HG02798 (cell line): ENCODE measurements at regions not wholly inside any gene's neighbourhood (a gene's known extent, or its start where the extent isn't known, plus 50 kb on each side); places are given as distances from the start of the nearest gene placed in this dataset.

Source experiments
- ATAC-seq: cut with Tn5 transposase; IDR thresholded peaks from one replicate; pipeline ENCODE4 v1.9.1; 2021; ENCODE audit warnings: mild to moderate bottlenecking; ENCODE audit not compliant: unreplicated experiment, poor library complexity

DNA sequence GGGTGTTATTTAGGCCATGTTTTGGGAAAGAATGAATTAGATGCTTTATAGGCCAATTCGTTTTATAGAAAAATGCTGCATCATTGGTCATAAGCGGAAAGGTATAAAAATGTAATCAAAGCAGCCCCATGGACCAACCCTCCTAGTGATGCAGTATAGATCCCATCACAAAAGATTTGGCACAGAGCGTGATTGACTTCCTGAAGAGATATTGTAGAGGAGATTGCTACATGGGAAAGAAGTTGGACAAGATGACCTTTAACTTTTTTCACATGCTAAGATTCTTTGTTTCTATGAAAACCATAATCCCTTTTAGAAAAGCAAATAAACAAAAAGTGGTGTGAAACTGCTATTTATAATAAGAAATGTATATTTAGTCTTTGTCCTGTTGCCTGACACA lies 136.5 kb upstream of the FNDC3A start:
- ATAC-seq: no peak

DNA sequence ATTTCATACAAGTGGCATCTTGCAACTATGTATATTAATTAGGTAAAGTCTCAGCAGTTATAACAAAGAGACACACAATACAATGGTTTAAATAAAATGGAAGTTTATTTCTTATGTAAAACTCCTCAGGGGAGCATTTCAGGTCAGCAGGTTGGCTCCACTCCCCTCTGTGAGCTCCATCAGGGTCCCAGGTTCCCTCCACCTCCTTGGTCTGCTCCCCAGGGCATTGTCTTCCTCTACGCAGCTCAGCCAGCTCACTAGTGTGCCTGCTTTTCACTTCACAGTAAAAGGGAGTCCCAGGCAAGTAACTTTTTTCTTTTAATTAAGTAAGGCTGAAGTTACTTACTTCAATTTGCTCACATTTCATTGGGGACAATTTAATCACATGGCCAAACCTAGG lies 135.3 kb upstream of the FNDC3A start:
- ATAC-seq: no peak

DNA sequence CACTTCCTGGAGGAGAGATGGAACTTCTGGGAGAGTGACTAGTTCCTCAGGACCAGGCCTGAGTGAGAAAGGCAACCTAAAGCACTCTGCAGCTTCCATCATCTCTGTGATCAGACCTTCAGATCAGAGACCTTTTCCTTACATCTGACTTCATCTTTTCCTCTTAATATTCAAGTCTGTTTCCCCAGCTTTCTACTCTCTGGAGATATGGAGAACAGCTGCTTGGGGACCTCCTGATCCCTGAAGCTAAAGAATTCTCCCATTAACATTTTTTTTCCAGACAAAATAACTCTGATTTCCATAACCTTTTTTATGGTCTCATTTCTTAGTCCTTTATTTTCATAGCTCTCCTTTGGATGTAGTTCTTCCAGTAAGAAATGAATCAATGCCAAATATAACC lies 133.4 kb upstream of the FNDC3A start:
- ATAC-seq: no peak

DNA sequence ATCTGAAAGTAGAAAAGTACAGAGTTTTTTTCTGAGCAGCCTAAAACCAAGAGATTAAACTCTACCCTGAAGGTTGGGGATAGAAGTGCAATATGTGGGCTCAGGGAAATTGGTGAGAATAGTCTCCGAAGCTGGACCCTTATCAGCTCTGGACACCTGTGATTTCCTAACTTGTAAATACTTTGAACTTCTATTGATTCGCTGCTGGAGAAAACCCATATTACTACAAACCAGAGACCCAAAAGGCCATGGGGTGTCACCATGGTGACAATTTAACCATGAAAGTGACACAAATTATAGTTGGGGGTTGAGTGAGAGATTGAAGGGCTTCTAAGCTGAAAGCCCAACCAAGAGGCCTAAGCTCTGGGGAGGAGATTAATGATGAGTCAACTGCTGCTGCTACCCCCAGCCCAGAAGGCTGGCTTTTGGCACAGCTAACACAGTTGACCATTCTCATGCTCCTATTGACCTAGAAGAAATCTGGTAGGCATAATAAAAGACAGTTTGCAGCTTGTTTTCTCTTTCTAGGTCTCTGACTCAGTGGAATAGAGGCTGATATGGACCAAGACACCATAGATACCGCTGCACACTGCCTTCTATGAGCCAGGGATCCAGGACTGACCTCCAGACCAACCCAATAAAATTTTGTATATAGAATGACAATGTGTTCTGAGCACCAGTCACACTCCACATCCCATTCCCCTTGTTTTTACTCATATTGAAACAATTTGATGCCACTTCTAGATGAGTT lies 131.9 kb upstream of the FNDC3A start:
- no peak for ATAC-seq

DNA sequence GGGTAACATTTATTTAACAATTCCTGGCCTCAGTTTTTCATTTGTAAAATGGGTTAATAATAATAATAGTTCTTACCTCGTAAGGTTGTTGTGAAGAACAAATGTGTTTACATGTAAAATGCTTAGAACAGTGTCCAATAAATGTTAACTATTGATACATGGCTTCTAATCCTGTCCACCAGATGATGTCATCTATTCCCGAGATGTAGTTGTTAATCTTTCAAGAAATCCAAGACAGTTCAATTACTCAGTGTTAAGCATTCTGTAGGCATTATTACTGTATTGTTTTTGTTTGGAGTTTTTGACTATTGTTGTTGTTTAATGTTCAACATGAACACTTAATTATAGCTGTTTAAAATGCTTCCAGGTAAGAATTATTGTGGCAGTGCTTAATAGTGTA lies 131.0 kb upstream of the FNDC3A start:
- no peak for ATAC-seq

DNA sequence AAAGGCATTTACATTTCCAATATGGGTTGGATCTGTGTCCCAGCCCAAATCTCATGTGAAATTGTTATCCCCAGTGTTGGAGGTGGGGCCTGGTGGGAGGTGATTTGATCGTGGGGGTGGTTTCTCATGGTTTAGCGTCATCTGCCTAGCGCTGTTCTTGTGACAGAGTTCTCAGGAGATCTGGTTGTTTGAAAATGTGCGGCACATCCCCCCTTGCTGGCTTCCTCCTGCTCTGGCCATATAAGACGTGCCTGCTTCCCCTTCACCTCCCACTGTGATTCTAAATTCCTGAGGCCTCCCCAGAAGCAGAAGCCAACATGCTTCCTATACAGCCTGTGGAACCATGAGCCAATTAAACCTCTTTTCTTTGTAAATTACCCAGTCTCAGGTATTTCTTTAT lies 126.2 kb upstream of the FNDC3A start:
- ATAC-seq: no peak

DNA sequence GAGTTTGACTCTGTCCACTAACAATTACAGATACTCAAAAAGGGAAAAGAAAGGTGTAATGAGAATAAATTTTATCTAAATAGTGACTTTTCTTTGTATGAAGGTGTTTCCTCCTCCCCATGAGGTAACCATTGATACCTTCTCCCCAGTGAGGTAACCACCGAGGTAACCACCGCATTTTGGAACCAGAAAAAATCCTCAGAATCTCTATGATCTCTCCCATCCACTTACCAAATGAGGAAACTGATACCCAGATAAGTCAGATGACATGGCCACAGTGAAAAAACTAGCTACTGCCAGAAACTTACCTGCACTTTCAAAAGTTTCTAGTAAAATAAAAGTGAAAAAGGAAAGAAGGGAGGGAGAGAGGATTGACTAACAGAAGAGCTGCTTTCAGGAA lies 124.0 kb upstream of the FNDC3A start:
- no peak for ATAC-seq

DNA sequence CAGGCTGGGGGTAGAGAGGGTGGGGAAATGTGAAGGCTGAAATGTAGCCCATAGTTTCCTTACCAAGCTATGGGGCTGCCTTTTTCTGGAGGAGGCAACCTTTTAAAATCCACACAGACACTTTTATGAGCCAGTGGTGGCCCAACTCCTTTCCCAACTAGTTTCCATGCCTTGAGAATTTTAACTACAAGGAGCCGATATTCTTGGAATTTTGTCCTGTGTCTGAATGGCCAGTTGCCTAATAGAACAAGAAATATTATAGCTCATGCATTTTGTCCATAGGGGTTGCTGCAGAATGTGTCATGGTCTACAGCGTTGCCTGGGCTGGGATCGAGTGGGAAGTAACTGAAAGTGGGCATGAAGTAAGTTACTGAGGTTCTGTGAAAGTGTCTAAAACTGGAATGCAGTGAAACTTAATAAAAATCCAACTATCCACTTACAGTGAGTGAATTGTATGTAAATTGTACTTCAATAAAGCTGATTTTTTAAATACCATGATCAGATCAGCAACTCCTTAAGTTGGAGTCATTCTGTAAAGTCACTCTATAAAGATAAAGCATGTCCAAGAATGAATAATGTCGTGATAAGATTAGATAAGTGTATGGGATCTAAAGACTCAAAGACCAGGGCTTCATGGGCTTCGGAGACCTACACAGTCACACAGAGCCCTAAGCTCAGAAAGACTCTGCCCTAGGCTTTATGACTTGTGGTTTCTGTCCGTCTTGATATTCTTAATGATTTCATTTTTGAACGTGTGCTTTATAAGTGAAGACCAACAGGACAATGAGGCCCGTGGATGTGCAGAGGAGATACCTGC lies 122.6 kb upstream of the FNDC3A start:
- no peak for ATAC-seq

DNA sequence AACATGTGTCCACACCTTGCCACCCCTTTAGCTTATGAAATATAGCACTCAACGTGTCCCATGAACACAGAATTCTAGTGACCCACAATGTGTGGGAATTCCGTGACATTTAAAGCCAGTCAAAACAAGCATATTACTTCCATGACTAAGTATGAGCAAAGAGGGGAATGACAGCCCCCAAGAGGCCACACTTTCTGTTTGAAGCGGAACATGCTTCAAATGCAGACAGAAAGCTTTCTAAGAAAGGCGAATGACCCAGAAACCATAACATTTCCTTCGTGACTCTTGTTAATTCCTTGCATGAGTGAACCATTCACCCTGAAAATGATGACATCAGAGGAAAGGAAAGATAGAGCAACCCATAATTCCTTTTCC lies 122.0 kb upstream of the FNDC3A start:
- ATAC-seq: no peak

DNA sequence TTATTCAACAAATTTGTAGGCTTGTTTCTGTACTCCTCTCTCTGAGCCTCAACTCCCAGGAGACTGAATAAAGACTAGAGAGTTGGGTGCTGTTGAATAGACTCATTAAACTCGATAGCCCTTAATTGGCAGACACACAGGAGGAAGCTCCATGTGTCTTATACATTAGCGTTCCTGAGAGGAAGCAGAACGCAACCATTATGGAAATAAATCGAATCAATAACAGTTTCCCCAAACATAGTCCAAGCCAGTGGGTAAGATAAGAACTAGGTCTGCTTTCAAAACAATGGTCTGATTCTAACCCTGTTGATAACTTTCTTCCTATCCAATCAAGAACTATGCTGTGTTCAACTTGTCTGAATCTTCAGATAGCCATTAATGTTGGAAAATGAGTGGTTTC lies 118.1 kb upstream of the FNDC3A start:
- no peak for ATAC-seq

DNA sequence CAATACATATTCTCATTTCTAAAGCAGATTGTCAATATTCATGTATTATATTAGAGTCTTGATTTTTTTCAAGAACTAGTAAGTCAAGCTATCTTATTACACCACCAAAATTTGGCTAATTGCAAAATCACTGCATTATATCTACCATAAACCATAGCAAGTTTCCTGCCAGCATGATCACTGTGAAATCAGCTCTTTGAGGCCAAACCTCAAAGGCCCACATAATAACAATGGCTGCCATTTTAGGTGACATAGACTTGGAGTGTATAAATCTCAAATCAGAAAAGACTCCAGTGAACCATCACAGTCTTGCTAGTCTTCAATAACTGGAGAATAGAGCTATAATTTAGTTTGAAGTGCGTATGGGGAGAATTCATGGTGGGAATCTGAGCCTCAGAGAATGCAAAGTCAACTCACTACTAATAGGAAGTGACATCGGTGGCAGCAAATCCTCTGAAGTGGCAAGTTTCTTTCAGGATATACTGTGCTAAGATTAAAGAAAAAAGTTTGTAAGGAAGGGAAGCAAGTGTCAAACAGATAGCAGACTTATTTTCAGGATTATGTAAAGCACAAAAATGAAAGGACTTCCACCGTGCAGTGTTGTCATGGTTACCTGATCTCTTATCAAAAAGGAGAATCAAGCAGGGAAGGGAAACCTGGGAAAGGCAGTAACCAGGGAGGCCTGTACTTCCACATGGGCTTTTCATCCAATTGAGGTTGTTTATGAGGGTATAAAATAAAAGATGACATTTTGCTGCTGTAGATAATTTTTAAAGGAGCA lies 117.4 kb upstream of the FNDC3A start:
- ATAC-seq: no peak

DNA sequence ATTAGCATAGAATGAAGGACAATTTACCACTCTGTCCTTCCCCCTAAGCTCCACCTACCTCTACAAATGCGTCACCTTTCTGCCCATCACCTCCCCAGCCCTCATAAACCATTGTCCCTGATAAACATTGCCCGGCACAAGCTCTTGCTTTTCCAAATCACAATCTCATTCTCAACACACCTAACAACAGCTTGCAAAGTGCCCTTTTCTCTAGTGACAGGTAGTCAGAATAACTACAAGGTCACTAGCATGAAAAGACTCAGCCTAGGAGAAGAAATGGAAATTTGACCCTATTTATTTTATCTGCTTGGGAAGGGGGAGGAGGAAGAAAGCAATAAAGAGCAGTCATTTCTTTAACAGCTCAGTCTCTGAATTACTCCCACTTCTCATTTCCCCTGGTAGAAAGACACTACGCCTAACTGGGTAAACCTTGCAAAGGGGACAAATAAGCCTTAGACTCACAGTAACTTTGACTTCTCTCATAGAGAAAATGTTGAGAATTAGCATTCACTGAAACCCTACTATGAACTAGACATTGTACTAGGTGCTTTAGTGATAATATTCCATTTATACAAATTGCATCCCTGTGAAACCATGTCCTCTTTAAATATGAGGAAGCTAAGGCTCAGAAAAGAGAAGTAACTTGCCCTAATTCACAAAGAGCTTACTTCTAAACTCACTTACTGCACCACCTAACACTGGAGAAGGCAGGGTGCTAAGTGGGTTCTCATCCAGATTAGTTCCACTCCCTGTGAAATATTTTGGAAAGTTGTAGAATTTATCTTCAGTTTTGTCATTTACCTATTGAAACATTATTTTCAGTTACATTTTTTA lies 116.2 kb upstream of the FNDC3A start:
- no peak for ATAC-seq

DNA sequence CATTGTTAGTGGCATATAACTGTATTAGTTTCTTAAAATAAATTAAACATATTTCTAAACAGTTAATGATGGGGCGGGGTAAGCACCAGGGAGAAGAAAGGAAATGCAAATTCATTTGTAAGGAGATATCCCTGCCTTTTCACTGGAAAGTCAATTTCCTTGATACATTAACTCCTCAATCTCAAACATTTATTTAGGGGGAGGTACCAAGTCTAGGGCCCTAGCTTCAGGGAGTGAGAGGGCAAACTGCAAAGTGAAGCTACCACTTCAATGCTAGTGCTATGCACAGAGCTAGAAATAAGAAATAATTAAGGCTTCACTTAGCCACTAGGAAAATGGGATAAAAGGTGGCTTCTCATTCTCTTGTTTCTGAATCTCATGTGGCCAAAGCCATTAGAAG lies 115.3 kb upstream of the FNDC3A start:
- ATAC-seq: no peak

DNA sequence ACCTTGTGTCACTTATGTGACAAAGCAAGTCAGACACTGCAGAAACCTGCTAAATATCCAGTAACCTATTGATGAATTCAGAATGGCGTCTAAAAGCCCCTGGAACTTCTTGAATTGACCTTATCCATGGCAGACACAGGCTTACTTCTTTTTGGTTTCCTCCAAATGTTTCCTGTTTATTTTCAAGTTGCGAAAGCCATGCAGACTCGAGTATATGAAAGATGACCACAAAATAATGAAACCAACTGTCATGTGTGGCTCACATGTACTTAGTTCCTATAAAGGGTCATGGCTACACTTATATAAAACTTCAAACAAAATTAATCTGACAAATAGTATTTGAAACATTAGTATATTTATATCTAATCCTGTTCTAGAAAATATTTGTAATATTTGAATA lies 113.1 kb upstream of the FNDC3A start:
- no peak for ATAC-seq

DNA sequence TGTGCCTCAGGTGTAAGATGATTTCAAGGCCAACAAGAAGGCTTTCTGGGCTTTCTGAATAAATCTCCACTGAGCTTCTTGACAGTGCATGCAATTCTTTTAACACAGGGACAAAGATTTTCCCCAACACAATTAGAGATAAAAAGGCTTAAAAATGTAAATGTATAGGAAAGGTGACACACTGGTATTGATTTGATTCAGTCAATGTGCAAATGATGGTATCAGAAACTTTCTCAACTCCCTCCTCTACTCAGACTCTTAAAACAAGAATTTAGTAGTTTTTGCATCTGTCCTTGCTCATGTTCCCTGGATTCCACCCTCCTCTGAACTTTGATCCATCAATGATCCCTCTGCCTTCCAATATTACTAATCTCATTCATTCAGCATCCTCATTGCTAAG lies 111.6 kb upstream of the FNDC3A start:
- ATAC-seq: no peak

DNA sequence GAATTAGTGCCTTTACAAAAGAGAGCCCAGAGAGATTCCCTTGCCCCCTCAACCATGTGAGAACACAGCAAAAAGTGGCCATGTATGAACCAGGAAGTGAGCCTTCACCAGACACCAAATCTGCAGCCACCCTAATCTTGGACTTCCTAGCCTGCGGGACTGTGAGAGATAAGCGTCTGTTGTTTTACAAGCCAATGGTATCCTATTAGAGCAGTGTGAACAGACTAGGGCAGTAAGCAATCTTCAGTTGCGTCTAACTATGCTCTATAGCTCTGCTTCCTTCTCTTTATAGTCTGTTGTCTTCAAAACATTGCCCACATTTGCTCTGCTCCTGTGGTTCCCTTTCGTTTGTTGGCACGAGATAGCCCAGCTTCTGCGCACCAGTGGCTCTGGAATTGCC lies 109.5 kb upstream of the FNDC3A start:
- ATAC-seq: no peak

DNA sequence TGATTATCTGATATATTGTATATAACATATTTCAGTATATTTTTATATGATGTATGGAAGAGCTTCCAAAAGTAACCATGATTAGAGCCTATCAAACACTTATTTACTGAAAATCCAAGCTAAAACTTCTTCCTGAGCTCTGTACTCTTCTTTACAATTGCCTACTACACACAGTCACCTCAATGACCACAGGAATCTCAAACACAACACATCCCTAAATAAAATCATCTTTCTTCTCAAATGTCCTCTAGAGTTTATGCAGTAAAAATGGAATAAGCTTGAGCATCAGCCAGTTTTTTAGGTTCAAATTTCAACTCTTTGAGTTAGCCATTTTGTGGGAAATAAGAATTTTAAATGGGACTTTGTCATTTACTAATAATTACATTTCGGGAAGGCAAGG lies 102.6 kb upstream of the FNDC3A start:
- no peak for ATAC-seq

DNA sequence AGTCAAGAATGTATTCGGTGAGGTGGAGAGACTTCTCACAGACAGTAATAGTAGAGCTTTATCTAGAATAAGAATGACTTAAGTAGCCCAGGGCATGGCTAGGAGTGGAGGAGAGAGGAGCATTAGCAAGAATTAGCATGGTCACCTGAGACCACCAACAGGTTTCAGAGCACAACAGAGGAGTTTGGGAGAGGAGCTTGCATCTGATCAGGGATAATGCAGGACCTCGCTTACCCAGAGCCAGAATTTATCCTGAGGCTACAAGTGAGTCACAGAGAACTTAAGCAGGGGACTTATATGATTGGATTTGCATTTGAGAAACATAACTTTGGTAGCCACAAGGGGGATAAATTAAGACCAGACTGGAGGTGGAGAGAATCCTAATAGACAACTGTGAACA lies 102.1 kb upstream of the FNDC3A start:
- no peak for ATAC-seq

DNA sequence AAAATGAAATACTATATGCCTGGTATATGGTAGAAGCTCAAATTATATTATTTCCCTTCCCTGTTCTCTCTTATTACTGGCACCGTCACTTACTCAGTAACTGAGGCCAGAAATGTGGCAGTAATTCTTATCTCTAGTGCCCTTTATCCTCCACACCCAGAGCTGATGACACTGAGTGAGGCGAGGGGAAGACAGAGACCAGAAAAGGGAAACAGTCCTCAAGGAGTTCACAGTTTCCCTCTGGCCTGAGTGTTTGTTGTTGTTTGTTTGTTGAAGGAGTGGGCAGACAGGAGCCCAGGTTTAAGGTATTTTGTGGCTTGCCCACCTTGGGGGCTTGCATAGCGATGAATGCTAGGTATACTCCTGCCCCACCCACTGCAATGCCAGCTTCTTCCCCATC lies 101.5 kb upstream of the FNDC3A start:
- ATAC-seq: no peak

DNA sequence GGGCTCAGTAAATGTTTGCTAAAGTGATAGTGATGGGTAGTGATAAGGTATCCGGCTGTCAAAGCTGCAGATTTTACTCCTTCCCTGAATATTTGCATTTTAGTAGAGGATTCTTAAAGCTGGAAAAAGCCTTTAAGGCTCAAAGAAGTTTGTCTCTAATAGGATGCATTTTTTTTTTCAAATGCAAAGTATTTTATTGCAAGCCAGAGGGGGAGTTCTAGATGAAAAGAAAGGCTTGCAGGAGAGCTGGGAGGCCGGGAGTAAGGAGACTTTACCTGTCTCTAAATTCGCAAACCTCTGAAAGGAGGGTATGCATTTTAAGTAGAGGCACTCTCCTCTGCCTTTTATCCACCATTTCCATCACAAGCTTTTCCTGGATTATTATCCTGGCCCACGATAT lies 100.7 kb upstream of the FNDC3A start:
- no peak for ATAC-seq
